ENCODE measurements at regions not wholly inside any gene's neighbourhood (a gene's known extent, or its start where the extent isn't known, plus 50 kb on each side); places are given as distances from the start of the nearest gene placed in this dataset.

DNA sequence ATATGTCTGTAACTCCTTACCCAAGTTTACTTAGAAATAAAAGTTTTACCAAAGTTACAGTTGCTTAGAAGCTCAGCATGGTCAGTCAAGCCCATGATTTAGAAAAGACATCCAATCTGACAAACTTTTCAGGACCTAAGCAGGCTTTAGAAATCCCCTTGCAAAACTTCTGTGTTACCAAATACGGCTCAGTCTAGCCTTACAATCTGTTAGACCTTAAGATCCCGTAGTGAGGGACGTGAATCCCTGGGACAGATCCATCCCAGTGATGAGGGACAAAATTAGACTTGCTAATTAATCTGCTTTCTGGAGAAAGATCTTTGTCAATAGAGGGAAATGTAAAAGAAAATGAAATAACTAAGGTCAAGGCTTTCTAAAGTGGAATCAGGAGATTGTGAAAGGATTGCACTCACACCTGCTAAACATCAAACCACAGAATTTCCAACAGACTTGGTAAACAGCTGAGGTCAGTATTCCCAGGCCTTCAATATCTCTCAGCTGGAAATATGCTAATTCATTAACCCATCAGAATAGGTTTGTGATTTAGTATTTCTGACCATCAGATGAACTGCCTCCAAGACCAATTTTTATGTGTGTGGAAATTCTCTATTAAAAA, 375.3 kb downstream of the DUSP10 start:
- no peak for DNase-seq (ENCODE audit: low spot score)

GRCh38 chr1:221371705-221372104, 370.2 kb downstream of the DUSP10 start:
- no peak for DNase-seq (ENCODE audit: low spot score)

GRCh38 chr1:221373795-221374194, 368.1 kb downstream of the DUSP10 start:
- no peak for DNase-seq (ENCODE audit: low spot score)

DNA sequence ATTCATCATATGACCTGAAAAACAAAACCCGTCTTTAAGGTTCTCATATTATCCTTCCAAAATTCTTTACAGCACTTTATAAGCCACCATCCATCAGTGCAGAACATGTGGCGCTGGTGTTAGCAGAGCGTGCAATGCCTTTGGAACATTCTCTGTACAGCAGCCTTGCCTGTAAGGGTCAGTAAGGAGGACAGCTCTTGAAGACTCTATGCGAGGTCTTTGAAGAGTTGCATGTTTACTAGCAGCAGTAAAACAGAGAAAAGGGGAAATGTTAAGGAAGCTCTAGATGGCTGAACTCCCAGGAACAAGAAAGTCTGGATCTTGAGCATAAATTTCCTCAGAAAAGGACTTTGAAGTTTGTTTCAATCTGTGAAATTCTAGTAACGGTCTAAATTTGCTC, 365.6 kb downstream of the DUSP10 start:
- DNase-seq (ENCODE audit: low spot score): no peak

- DNase-seq (ENCODE audit: low spot score): no peak
Observed at GRCh38 chr1:221381910-221382623, 359.8 kb downstream of the DUSP10 start.

GRCh38 chr1:221392453-221392852, 349.4 kb downstream of the DUSP10 start:
- DNase-seq (ENCODE audit: low spot score): no peak

GRCh38 chr1:221394011-221394544, 347.8 kb downstream of the DUSP10 start:
- no peak for DNase-seq (ENCODE audit: low spot score)

- no peak for DNase-seq (ENCODE audit: low spot score)
Observed at GRCh38 chr1:221396526-221396925, 345.4 kb downstream of the DUSP10 start.

DNA sequence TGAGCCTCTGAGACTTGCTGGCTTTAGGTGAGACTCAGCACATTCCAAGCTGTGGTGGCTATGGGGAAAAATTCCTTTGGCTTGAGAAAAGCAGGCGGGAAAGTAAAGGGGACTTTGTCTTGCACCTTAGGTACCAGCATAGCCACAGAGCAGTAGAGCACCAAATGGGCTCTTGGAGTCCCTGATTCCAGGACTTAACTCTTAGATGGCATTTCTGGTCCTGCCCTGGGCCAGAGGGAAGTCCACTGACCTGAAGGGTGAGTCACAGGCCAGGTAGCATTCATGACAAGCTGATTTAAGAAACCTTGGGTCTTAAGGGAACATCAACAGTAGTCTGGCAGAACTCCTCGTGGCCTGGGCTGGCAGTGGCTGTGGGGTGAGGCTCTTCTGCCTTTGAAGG, 344.7 kb downstream of the DUSP10 start:
- no peak for DNase-seq (ENCODE audit: low spot score)

GRCh38 chr1:221397606-221398005, 344.3 kb downstream of the DUSP10 start:
- no peak for DNase-seq (ENCODE audit: low spot score)

- DNase-seq (ENCODE audit: low spot score): no peak
Observed at GRCh38 chr1:221405146-221405545, 336.7 kb downstream of the DUSP10 start.

- no peak for DNase-seq (ENCODE audit: low spot score)
Observed at GRCh38 chr1:221408117-221408803, 333.6 kb downstream of the DUSP10 start.

DNA sequence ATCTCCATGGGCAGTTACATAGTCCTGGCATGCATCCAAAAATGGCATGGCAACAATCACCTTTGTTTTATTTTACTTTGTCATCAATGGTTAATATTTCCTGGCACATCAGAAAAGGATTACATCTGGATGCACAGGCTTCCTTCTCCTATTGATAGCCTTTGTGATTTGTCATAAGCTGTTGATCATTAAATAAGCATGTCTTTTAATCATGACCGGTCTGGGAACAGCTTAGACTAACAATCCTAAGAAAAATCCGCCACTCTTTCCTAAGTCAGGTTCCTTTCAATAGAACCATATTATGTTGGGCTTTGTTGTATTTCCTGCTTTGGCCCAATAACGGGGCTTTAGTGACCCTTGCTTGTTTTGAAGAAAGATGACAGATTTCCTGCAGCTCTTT, 330.6 kb downstream of the DUSP10 start:
- DNase-seq (ENCODE audit: low spot score): no peak

- no peak for DNase-seq (ENCODE audit: low spot score)
Observed at GRCh38 chr1:221414772-221415539, 326.9 kb downstream of the DUSP10 start.

- DNase-seq (ENCODE audit: low spot score): no peak
Observed at GRCh38 chr1:221415651-221416050, 326.2 kb downstream of the DUSP10 start.

DNA sequence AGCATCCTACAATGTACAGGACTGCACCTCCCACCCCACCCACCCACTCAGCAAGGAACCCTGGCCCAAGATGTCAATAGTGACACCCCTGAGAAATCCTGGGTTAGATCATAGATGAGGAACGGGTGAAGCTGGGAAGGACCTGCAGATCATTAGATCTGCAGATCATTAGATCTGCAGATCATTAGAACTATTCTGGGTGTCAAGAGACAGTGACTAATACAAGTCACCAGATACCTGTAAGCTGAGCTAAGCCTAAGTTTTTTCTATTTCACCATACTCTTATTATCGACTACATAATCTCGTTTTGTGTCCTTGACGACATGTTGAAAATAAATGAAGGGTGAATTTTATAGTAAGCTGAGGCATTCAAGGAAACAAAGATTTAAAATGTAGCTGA, 325.7 kb downstream of the DUSP10 start:
- no peak for DNase-seq (ENCODE audit: low spot score)

DNA sequence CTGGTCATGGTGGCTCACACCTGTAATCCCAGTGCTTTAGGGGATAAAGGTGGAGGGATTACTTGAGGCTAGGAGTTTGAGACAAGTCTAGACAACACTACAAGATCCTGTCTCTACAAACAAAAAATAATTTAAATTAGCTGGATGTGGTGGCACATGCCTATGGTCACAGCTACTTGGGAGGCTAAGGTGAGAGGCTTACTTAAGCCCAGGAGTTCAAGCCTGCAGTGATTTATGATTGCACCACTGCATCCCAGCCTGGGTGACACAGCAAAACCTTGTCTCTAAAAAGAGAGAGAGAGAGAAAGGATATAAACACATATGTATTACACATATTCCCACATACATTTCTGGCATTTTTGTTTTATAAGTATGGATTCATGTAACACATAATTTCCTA, 325.2 kb downstream of the DUSP10 start:
- DNase-seq (ENCODE audit: low spot score): no peak

- DNase-seq (ENCODE audit: low spot score): no peak
Observed at GRCh38 chr1:221418346-221418745, 323.5 kb downstream of the DUSP10 start.

GRCh38 chr1:221419513-221420095, 322.3 kb downstream of the DUSP10 start:
- DNase-seq (ENCODE audit: low spot score): peak; percentile 48

DNA sequence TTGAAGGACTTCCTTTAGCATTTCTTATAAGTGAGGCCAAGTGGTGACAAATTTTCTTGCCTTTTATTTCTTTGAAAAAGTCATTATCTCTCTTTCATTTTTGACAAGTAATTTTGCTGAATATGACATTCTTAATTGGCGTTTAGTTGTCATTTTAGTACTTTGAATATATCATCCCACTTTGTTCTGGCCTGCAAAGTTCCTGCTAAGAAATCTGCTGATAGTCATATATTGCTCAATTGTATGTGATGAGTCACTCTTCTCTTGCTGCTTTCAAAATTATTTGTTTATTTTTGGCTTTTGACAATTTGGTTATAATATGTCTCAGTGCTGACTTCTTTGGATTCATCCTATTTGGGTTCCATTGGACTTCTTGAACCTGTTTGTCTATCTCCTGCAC, 312.6 kb downstream of the DUSP10 start:
- DNase-seq (ENCODE audit: low spot score): no peak

GRCh38 chr1:221430152-221430960, 311.5 kb downstream of the DUSP10 start:
- DNase-seq (ENCODE audit: low spot score): no peak
